ENCODE measurements at regions not wholly inside any gene's neighbourhood (a gene's known extent, or its start where the extent isn't known, plus 50 kb on each side); places are given as distances from the start of the nearest gene placed in this dataset.

DNA sequence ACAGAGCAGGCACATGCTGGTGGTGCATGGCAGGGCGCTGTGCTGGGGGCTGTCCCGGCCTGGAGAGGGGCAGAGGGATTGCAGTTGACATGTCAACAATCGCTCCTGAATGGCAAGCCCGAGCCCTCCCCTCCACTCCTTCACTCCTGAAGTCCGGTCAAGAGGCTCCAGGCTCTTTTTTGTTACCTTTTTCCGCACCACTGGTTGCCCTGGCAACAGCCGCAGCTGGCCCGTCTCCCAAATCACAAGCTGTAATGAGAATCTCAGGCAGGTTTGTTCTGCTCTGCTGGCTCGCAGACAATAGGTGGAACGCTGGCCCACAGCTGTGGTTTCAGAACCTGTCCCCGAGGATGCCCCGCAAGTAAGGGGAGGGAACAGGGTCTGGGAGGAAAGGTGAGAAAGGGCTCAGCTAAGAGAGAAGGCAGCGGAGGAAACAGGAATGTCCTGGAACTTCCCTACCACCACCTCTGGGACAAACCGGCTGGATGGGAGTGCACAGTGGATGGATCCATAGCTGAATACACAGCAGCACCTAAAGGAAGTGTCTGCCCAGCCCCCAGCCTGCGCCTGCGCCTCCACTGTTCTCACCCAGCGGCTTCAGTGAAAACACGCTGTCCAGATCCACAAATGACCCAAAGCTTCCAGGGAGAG, 58.9 kb downstream of the CALML3 start:
- Histone ChIP-seq H4K20me1 (ENCODE audit: insufficient read depth, low read length) (no peaks in the 10 kb centered on the region), H3K36me3 (ENCODE audit: insufficient read depth, low read length) (no peaks in the 10 kb centered on the region), H3K79me2 (ENCODE audit: insufficient read depth, low read length) (no peaks in the 10 kb centered on the region), H3K9me3 (ENCODE audit: low read depth, low read length) (no peaks in the 10 kb centered on the region), H3K27ac (ENCODE audit: low read depth, low read length) (no peak overlapping the region), H2AFZ (ENCODE audit: low read length) (no peak overlapping the region), H3K27me3 (ENCODE audit: insufficient read depth, low read length) (no peaks in the 10 kb centered on the region), H3K4me2 (ENCODE audit: insufficient read depth, low read length) (no peak overlapping the region), H3K4me3 (ENCODE audit: insufficient read depth, low read length) (no peak overlapping the region), H3K4me1 (ENCODE audit: insufficient read depth, low read length) (peaks cover 14% of the 10 kb centered on the region)
- no peak for DNase-seq (ENCODE audit: insufficient read length, low spot score, missing footprints)
- TF ChIP-seq, protein P1, sequence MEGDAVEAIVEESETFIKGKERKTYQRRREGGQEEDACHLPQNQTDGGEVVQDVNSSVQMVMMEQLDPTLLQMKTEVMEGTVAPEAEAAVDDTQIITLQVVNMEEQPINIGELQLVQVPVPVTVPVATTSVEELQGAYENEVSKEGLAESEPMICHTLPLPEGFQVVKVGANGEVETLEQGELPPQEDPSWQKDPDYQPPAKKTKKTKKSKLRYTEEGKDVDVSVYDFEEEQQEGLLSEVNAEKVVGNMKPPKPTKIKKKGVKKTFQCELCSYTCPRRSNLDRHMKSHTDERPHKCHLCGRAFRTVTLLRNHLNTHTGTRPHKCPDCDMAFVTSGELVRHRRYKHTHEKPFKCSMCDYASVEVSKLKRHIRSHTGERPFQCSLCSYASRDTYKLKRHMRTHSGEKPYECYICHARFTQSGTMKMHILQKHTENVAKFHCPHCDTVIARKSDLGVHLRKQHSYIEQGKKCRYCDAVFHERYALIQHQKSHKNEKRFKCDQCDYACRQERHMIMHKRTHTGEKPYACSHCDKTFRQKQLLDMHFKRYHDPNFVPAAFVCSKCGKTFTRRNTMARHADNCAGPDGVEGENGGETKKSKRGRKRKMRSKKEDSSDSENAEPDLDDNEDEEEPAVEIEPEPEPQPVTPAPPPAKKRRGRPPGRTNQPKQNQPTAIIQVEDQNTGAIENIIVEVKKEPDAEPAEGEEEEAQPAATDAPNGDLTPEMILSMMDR (IDR thresholded peaks at IDR 0.05; ENCODE audit: extremely low read depth, low read depth, low read length) = no peak

DNA sequence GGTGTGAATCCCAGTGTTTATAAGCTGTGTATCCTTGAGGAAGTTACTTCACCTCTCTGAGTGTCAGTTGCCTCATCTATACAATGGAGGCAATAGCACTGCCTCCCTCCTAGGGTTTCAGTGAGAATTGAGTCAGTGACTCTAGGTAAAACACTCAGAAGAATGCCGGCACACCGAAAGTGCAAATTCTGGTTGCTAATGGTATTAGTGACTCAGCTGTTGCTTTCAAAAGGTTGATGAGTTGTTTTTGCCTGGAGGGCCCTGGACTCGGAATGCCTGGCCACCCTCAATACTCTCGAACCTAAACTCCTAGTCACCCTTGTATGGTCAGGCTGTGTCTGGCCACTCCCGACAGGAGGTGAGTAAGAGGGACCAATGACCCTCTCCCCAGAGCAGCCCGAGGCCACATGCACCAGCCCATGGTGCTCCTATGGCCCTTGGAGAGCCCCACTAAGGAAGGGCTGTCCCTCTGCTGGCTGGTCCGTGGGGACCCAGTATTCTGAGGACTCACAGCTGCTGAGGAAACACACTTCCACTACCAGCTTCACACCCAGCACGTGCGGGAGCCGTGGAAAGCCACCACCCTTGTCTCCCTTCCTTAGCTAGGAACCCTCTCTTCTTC, 60.2 kb downstream of the CALML3 start:
- no peaks in the 10 kb centered on the region for H3K27me3 ChIP-seq (ENCODE audit: insufficient read depth, low read length)
- no peaks in the 10 kb centered on the region for H4K20me1 ChIP-seq (ENCODE audit: insufficient read depth, low read length)
- H3K4me3 ChIP-seq (ENCODE audit: insufficient read depth, low read length) = no peak overlapping the region
- TF ChIP-seq, protein P1 (IDR thresholded peaks at IDR 0.05; ENCODE audit: extremely low read depth, low read depth, low read length) = no peak
- H3K27ac ChIP-seq (ENCODE audit: low read depth, low read length) = peak overlapping the region; percentile 61
- no peaks in the 10 kb centered on the region for H3K36me3 ChIP-seq (ENCODE audit: insufficient read depth, low read length)
- peak overlapping the region; percentile 63 for H2AFZ ChIP-seq (ENCODE audit: low read length)
- no peaks in the 10 kb centered on the region for H3K79me2 ChIP-seq (ENCODE audit: insufficient read depth, low read length)
- no peak for DNase-seq (ENCODE audit: insufficient read length, low spot score, missing footprints)
- no peaks in the 10 kb centered on the region for H3K9me3 ChIP-seq (ENCODE audit: low read depth, low read length)
- H3K4me1 ChIP-seq (ENCODE audit: insufficient read depth, low read length) = peaks cover 22% of the 10 kb centered on the region
- H3K4me2 ChIP-seq (ENCODE audit: insufficient read depth, low read length) = no peak overlapping the region

DNA sequence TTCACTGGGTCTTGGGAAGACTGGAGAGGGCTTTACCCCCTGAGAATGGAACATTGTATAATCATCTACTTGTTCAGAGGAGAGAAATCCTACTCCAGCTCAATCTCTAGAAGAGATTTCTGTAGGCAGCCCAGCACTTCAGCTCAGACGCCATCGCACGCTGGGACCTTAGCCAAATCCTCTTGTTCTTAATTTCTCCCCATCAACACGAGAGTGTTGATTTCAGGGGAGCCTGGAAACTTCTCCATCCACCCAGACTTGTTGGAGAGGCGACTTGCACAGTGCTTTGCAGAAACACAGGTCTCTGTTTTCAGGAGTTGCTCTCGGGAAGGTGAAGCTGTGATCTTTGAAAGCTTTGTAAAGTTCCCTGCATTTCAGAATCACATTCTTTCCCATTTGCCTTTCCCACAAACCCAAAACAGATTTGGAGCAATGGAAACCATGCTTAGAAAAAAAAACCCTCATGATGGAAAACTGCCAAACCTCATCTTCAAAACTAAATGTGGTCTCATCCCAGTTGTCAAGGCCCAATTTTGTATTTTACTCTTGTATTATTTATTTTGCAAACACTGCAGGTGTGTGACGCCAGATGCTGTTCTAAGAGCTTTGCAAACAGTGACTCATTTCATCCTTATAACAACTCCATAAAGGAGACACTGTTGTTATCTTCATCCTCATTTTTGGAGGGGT, 60.9 kb downstream of the CALML3 start:
- DNase-seq (ENCODE audit: insufficient read length, low spot score, missing footprints) = no peak
- Histone ChIP-seq H3K27me3 (ENCODE audit: insufficient read depth, low read length) (no peaks in the 10 kb centered on the region), H3K79me2 (ENCODE audit: insufficient read depth, low read length) (no peaks in the 10 kb centered on the region), H3K4me1 (ENCODE audit: insufficient read depth, low read length) (peaks cover 25% of the 10 kb centered on the region), H3K9me3 (ENCODE audit: low read depth, low read length) (no peaks in the 10 kb centered on the region), H3K36me3 (ENCODE audit: insufficient read depth, low read length) (no peaks in the 10 kb centered on the region), H3K27ac (ENCODE audit: low read depth, low read length) (peak overlapping the region; percentile 61), H4K20me1 (ENCODE audit: insufficient read depth, low read length) (no peaks in the 10 kb centered on the region), H3K4me2 (ENCODE audit: insufficient read depth, low read length) (no peak overlapping the region), H3K4me3 (ENCODE audit: insufficient read depth, low read length) (no peak overlapping the region), H2AFZ (ENCODE audit: low read length) (peak overlapping the region; percentile 63)
- TF ChIP-seq, protein P1 (IDR thresholded peaks at IDR 0.05; ENCODE audit: extremely low read depth, low read depth, low read length) = no peak
